ENCODE measurements at regions not wholly inside any gene's neighbourhood (a gene's known extent, or its start where the extent isn't known, plus 50 kb on each side); places are given as distances from the start of the nearest gene placed in this dataset.
"Not testable (repeated sequence)": the region's sequence is repeated elsewhere in the genome, so short reads cannot be mapped to it uniquely, and the experiment has no call there.

- Histone ChIP-seq H3K36me3 (ENCODE audit: control insufficient read depth, insufficient read depth, low read length) (no peaks in the 10 kb centered on the region), H3K4me3 (ENCODE audit: low read depth, low read length) (no peak overlapping the region), H3K27me3 (ENCODE audit: control insufficient read depth, insufficient read depth, low read length) (no peaks in the 10 kb centered on the region)
- no peak for TF ChIP-seq CTCF (IDR thresholded peaks at IDR 0.05; ENCODE audit: insufficient read depth, low read length, poor library complexity, severe bottlenecking)
- no peak for DNase-seq (ENCODE audit: low read depth)
These were observed 251.5 kb downstream of the RMST start for GRCh38 chr12:97714107-97714563.

GRCh38 chr12:97716356-97716755 lies 253.8 kb downstream of the RMST start:
- peak; percentile 27 for TF ChIP-seq CTCF (IDR thresholded peaks at IDR 0.05; ENCODE audit: insufficient read depth, low read length, poor library complexity, severe bottlenecking)
- no peak for DNase-seq (ENCODE audit: low read depth)
- Histone ChIP-seq H3K27me3 (ENCODE audit: control insufficient read depth, insufficient read depth, low read length) (no peaks in the 10 kb centered on the region), H3K36me3 (ENCODE audit: control insufficient read depth, insufficient read depth, low read length) (no peaks in the 10 kb centered on the region), H3K4me3 (ENCODE audit: low read depth, low read length) (no peak overlapping the region)

- H3K4me3 ChIP-seq (ENCODE audit: low read depth, low read length); DNase-seq (ENCODE audit: low read depth); H3K27me3 ChIP-seq (ENCODE audit: control insufficient read depth, insufficient read depth, low read length); H3K36me3 ChIP-seq (ENCODE audit: control insufficient read depth, insufficient read depth, low read length): not testable (repeated sequence)
These were observed 261.2 kb downstream of the RMST start for GRCh38 chr12:97723801-97724200.

- TF ChIP-seq CTCF (IDR thresholded peaks at IDR 0.05; ENCODE audit: insufficient read depth, low read length, poor library complexity, severe bottlenecking): no peak
- no peaks in the 10 kb centered on the region for H3K36me3 ChIP-seq (ENCODE audit: control insufficient read depth, insufficient read depth, low read length)
- H3K4me3 ChIP-seq (ENCODE audit: low read depth, low read length): no peak overlapping the region
- DNase-seq (ENCODE audit: low read depth): peak; percentile 39
- H3K27me3 ChIP-seq (ENCODE audit: control insufficient read depth, insufficient read depth, low read length): no peaks in the 10 kb centered on the region
These were observed 282.9 kb downstream of the RMST start for GRCh38 chr12:97745406-97746101.

GRCh38 chr12:97748298-97748697 lies 285.7 kb downstream of the RMST start:
- Histone ChIP-seq H3K36me3 (ENCODE audit: control insufficient read depth, insufficient read depth, low read length) (no peaks in the 10 kb centered on the region), H3K4me3 (ENCODE audit: low read depth, low read length) (no peak overlapping the region), H3K27me3 (ENCODE audit: control insufficient read depth, insufficient read depth, low read length) (no peaks in the 10 kb centered on the region)
- TF ChIP-seq CTCF (IDR thresholded peaks at IDR 0.05; ENCODE audit: insufficient read depth, low read length, poor library complexity, severe bottlenecking): no peak
- no peak for DNase-seq (ENCODE audit: low read depth)

- no peaks in the 10 kb centered on the region for H3K36me3 ChIP-seq (ENCODE audit: control insufficient read depth, insufficient read depth, low read length)
- no peak for TF ChIP-seq CTCF (IDR thresholded peaks at IDR 0.05; ENCODE audit: insufficient read depth, low read length, poor library complexity, severe bottlenecking)
- no peak overlapping the region for H3K4me3 ChIP-seq (ENCODE audit: low read depth, low read length)
- no peaks in the 10 kb centered on the region for H3K27me3 ChIP-seq (ENCODE audit: control insufficient read depth, insufficient read depth, low read length)
- no peak for DNase-seq (ENCODE audit: low read depth)
These were observed 289.1 kb downstream of the RMST start for GRCh38 chr12:97751704-97752103.

All from kidney epithelial cell (primary cell).